Ascending aorta (tissue), 2 donors: ENCODE measurements at regions not wholly inside any gene's neighbourhood (a gene's known extent, or its start where the extent isn't known, plus 50 kb on each side); places are given as distances from the start of the nearest gene placed in this dataset.
"Not testable (repeated sequence)": the region's sequence is repeated elsewhere in the genome, so short reads cannot be mapped to it uniquely, and the experiment has no call there.

Source experiments
- DNase-seq, 2 donors: peaks; one replicate each; pipeline ENCODE4 v3.0.0-alpha.2; 2019; ENCODE audit warnings: low spot score in 2 of 2
- H3K27ac ChIP-seq, 2 donors: fragments of 200-600 bp; sonication (generic); one replicate each; pipeline ENCODE4 v1.5.1; 2016 to 2017; ENCODE audit warnings: mild to moderate bottlenecking in 1 of 2
- H3K27me3 ChIP-seq: fragments of 200-600 bp; sonication (generic); one replicate; pipeline ENCODE4 v1.5.1; 2017
- H3K36me3 ChIP-seq, 2 donors: fragments of 200-600 bp; sonication (generic); one replicate each; pipeline ENCODE4 v1.5.1; 2016
- H3K4me1 ChIP-seq, 2 donors: fragments of 200-600 bp; sonication (generic); one replicate each; pipeline ENCODE4 v1.5.1; 2016 to 2017; ENCODE audit warnings: mild to moderate bottlenecking in 1 of 2
- H3K4me3 ChIP-seq, 2 donors: fragments of 200-600 bp; sonication (generic); one replicate each; pipeline ENCODE4 v1.5.1; 2016 to 2017; ENCODE audit warnings: mild to moderate bottlenecking in 1 of 2
- H3K9me3 ChIP-seq, 2 donors: fragments of 200-600 bp; sonication (generic); one replicate each; pipeline ENCODE4 v1.5.1; 2016
- CTCF ChIP-seq, 3 experiments: fragments of 200-600 bp in 2 of 3; fragments of 450-650 bp in 1 of 3; sonication (generic) in 2 of 3; IDR thresholded peaks; one replicate each; pipeline ENCODE4 v1.5.1; 2016 to 2019; ENCODE audit warnings: antibody characterized with exemption in 3 of 3, mild to moderate bottlenecking in 1 of 3, moderate library complexity in 1 of 3
- intact Hi-C: fragments of 100-400 bp; cut with DNase I; formaldehyde crosslinking; loops from one replicate; pipeline ENCODE4 v1.15.1; 2023

GRCh38 chrX:101785142-101785541 is 125.5 kb upstream of the ARMCX2 start:
- Histone ChIP-seq H3K9me3 (no peaks in the 10 kb centered on the region), H3K27ac (no peak overlapping the region), H3K36me3 (no peaks in the 10 kb centered on the region), H3K4me1 (no peaks in the 10 kb centered on the region), H3K27me3 (no peaks in the 10 kb centered on the region), H3K4me3 (no peak overlapping the region)
- intact Hi-C loops = no loop called here
- no peak for TF ChIP-seq CTCF (IDR thresholded peaks at IDR 0.05)
- no peak for DNase-seq

GRCh38 chrX:101780421-101780820 is 120.8 kb upstream of the ARMCX2 start:
- H3K36me3 ChIP-seq, DNase-seq, H3K4me3 ChIP-seq, H3K4me1 ChIP-seq, H3K27ac ChIP-seq, H3K9me3 ChIP-seq, intact Hi-C loops, H3K27me3 ChIP-seq: not testable (repeated sequence)

- no peaks in the 10 kb centered on the region for H3K27me3 ChIP-seq
- H3K27ac ChIP-seq = no peak overlapping the region
- intact Hi-C loops = no loop called here
- H3K9me3 ChIP-seq = peaks cover 0 to 5% of the 10 kb centered on the region in 2 donors
- H3K4me3 ChIP-seq = no peak overlapping the region
- no peak for TF ChIP-seq CTCF (IDR thresholded peaks at IDR 0.05)
- DNase-seq = no peak
- H3K4me1 ChIP-seq = no peaks in the 10 kb centered on the region
- no peaks in the 10 kb centered on the region for H3K36me3 ChIP-seq
Observed at GRCh38 chrX:101774340-101774739, 114.7 kb upstream of the ARMCX2 start.

GRCh38 chrX:101764538-101764937 is 104.9 kb upstream of the ARMCX2 start:
- H3K27me3 ChIP-seq = no peaks in the 10 kb centered on the region

GRCh38 chrX:101759000-101759399 is 99.3 kb upstream of the ARMCX2 start:
- peak in 2 of 3 experiments; percentile 32 to 35 for TF ChIP-seq CTCF (IDR thresholded peaks at IDR 0.05)
- Histone ChIP-seq H3K27ac (no peak overlapping the region), H3K4me1 (no peaks in the 10 kb centered on the region), H3K9me3 (no peaks in the 10 kb centered on the region), H3K27me3 (no peaks in the 10 kb centered on the region), H3K36me3 (no peaks in the 10 kb centered on the region), H3K4me3 (no peak overlapping the region)
- intact Hi-C loops = no loop called here
- DNase-seq = no peak

More at GRCh38 chrX:101764538-101764937, 104.9 kb upstream of the ARMCX2 start:
- no peak overlapping the region for H3K4me3 ChIP-seq
- no peaks in the 10 kb centered on the region for H3K36me3 ChIP-seq
- intact Hi-C loops = loop anchor here (5.0 kb wide), 1 partner anchor 167 kb away; no protein-coding TSS in a partner anchor
- no peaks in the 10 kb centered on the region for H3K9me3 ChIP-seq
- DNase-seq = no peak
- TF ChIP-seq CTCF (IDR thresholded peaks at IDR 0.05) = no peak
- no peak overlapping the region for H3K27ac ChIP-seq
- no peaks in the 10 kb centered on the region for H3K4me1 ChIP-seq

- TF ChIP-seq CTCF (IDR thresholded peaks at IDR 0.05) = no peak
- no peaks in the 10 kb centered on the region for H3K9me3 ChIP-seq
- intact Hi-C loops = no loop called here
- no peaks in the 10 kb centered on the region for H3K27me3 ChIP-seq
- H3K4me1 ChIP-seq = no peaks in the 10 kb centered on the region
- H3K4me3 ChIP-seq = no peak overlapping the region
- no peak overlapping the region for H3K27ac ChIP-seq
- no peaks in the 10 kb centered on the region for H3K36me3 ChIP-seq
- DNase-seq = no peak
Observed at GRCh38 chrX:101750744-101751143, 91.1 kb upstream of the ARMCX2 start.
